ENCODE measurements at regions not wholly inside any gene's neighbourhood (a gene's known extent, or its start where the extent isn't known, plus 50 kb on each side); places are given as distances from the start of the nearest gene placed in this dataset.

DNA sequence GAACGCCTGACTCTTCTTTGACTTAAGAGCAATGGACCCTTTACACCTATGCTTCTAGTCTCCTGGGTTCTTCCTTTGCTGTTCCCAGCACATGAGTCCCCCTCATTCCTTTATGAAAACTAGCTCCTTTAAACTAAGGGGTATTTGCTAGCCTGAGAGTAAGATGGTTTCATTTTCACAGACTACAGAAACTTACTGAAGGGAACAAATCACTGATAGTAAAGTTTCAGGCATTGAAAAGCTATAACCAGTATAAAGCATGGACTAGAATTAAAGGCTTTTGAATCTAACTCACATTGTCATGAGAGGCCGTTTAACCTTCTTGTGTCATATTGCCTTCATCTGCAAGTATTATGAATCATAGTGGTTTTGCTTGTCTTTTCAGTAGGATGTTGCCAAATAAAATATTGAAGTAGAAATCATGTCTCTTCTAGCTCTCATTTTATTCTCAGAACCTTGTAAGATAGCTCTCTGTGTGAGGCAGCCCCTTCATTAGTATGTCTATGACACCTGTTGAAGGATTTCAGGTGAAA, 765.9 kb downstream of the NR2F2 start:
- DNase-seq, result no peak

- DNase-seq, result no peak
Observed at GRCh38 chr15:97099040-97099439, 768.5 kb downstream of the NR2F2 start.

GRCh38 chr15:97101572-97101971, 771.1 kb downstream of the NR2F2 start:
- DNase-seq, result no peak

GRCh38 chr15:97114900-97115760, 784.6 kb downstream of the NR2F2 start:
- DNase-seq, result no peak

DNA sequence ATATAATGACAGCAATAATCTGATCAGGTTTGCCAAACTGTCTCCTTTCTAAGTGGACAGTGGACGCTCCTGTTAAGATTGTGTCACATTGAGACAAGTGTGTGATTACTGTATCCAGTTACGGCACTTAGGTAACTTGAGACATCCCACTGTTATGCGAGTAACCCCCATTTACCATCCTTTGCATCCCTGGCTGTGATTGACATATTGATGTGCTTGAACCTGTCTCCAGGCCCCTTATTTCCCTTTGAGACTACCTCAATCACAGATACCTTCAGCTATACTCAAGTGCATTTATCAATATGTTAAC, 785.2 kb downstream of the NR2F2 start:
- DNase-seq, result no peak

DNA sequence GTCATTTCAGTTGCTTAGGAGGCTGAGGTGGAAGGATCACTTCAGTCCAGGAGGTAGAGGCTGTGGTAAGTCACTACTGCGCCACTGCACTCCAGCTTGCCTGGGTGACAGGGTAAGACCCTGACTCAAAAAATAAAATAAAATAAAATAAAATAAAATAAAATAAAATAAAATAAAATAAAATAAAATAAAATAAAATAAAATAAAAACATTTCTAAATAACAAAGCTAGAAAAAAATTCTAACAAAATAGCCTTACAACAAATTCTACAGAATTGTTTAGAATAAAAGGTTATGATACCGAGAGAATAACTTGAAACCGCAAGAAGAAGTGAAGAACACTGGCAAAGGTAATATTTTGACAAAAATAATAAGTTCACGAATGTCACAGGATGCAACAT, 794.3 kb downstream of the NR2F2 start:
- no peak for DNase-seq

- DNase-seq, result no peak
Observed at GRCh38 chr15:97126553-97127233, 796.2 kb downstream of the NR2F2 start.

- peak; percentile 43 for DNase-seq
Observed at GRCh38 chr15:97129674-97130073, 799.2 kb downstream of the NR2F2 start.

- DNase-seq, result no peak
Observed at GRCh38 chr15:97140216-97140615, 809.7 kb downstream of the NR2F2 start.

DNA sequence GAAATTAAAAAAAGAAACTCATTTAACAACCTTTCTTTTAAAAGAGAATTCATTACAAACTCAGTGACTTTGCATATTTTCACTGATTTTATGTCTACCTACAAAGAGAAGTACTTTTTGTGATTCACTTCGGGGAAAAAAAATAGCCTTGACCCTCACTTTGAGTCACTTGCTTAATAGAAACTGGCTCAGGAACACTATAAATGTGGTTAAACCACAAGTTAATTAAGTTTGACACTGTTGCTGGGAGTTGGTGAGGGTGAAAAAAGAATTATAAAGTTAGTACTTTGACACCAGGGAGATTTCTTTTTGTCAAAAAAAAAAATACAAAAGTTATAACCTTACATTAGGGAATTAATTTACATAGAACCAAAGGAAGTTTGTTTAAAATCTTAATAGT, 810.9 kb downstream of the NR2F2 start:
- DNase-seq, result no peak

GRCh38 chr15:97141871-97142270, 811.4 kb downstream of the NR2F2 start:
- no peak for DNase-seq

GRCh38 chr15:97143592-97144376, 813.3 kb downstream of the NR2F2 start:
- DNase-seq, result no peak

DNA sequence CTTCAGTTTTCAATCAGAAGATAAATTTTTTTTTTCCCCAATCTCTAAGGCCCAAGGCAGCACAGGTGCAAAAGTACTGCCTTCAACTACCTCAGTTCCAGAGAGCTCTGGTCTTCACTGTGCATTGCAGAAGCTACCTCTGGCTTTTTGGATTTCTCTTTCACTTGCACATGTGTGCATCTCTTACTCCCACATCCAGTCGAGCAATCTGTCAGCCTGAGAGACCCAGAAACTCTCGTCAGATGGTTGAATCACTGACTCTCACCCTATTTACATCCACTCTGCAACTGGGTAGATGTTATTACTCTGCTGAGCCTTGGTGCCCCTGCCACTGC, 813.8 kb downstream of the NR2F2 start:
- no peak for DNase-seq

DNA sequence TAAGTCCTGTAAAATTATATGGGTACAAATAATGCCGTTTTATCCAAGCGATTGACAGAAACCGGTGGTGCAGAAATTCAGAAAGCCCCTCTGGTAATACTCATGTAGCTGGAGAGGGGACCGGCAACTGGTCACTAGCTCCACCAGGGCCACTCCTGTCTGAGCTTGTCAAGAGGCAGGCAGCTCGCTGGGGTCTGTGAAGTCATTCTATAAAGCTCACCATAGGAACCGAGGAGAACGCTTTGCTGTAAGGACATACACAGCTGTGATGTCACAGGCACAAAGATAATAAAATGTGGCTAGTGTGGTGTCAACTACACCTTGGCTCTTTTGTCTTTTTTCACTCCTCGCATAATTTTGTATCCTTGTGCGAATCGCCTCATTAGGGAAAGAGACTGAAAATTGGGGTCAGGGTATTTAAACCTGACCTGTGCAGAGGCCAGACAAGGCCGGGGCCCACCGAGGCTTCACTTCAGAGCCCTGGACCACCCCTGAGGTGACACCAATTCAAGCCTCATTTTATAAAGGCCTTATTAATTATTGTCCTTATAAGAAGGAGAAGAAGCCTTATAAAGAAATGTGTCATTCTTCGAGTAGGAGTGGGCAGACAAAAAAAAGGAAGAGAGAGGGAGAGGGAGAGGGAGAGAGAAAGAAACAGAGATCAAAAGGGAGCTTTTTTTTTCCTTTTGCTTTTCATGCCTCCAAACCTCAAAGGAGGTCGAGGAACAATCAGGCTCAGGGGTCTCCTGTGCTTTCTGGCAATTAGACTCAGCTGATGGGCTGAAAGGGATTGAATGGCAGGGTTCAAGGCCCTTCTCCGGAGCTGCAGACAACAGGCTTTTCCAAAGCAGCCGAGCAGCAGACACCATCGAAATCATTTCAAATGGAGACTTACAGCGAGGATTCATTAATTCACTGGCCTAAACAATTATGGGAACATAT, 813.3 kb upstream of the ARRDC4 start:
- DNase-seq, result no peak

DNA sequence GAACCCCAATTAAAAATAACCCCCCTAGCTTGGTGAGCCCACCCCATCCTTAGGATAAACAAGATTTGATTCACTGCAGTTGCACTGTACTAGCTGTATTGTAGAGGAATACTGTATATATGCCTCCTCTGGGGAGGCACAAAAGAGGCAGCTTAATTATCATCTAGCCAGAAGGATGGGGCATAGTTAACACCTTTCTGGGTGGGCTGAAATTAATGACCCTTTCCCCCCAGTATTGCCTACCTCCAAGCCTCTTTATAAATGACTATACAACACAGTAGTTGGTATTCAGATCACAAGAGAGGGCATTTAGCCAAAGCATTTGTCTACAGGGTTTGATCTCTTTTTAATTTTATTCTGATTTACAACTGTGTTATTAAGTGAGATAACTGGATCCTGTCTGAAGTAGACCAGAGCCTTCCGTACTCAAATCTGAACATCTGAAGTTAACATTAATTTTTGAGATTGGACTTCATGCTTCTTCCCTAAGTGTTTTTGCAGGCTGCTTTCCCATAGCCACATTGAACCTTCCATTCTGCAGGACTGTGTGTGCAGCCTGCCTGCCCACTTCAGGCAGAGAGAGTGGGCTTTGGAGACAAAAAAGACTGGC, 807.0 kb upstream of the ARRDC4 start:
- no peak for DNase-seq

- no peak for DNase-seq
Observed at GRCh38 chr15:97156739-97157265, 803.7 kb upstream of the ARRDC4 start.

GRCh38 chr15:97162805-97163495, 797.6 kb upstream of the ARRDC4 start:
- DNase-seq, result no peak

DNA sequence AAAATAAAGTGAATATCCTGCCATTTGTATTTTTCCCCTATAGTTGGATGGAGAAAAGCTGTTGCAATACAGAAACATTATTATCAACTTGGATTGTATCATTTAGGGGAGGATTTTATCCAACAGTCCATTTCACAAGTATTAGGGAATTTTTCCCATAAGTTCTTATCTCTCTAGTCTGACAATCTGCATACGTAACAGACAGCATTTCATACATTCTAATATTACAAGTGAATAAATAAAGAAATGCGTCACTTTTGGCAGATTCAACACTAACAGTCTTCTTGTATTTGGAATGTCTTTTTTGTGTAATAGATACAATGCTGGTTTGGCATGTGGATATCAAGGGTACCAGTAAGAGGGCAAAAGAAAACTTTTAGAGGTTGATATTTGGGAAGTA, 795.3 kb upstream of the ARRDC4 start:
- DNase-seq, result no peak

DNA sequence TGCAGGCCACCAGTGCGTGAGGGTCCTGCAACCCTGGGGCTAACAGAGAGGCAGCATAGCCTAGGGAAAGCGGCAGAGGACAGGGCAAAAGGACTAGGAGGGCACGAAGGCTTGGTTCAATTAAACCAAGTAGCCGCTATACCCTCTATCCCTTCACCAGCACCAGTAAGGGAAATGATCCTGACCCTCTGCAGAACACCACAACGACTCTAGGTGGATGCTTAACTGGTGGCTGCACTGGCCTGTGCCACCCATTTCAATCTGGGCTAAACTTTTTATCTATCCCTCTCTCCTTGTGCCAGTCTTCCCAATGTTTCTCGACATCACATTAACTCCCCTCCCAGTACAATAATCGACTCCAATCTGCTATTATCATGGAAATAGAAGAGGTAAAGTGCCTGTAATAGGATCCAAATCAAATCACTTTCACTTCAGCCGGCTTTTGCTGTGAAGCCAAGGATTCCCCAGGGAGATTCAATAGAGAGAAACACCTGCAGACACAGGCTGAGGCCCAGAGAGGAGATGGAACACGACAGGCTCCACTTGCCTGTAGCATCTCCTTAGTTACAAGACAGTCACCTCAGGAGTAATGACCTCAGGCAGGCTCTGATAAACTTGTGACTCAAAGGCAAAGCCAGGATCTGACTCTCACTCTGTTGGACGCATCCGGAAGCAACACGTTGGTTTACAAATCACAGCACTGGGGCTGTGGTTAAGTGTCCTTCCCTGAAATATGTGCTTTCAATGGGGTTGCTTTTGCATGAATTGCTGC, 791.6 kb upstream of the ARRDC4 start:
- no peak for DNase-seq
